Liver (tissue), 8 donors: ENCODE measurements at regions not wholly inside any gene's neighbourhood (a gene's known extent, or its start where the extent isn't known, plus 50 kb on each side); places are given as distances from the start of the nearest gene placed in this dataset.

ENCODE experiments used
- DNase-seq: peaks from one replicate; pipeline ENCODE4 v3.0.0-alpha.2; 2017; ENCODE audit warnings: low spot score
- H3K27ac ChIP-seq, 2 donors: one replicate each; pipeline ENCODE4 v1.7.0; 2013; ENCODE audit warnings: inconsistent platforms in 2 of 2, low read length in 2 of 2, control low read depth in 1 of 2, low read depth in 1 of 2, mild to moderate bottlenecking in 1 of 2
- H3K27me3 ChIP-seq, 4 donors: one replicate each; pipeline versions ENCODE4 v1.6.1 to v1.7.0; 2013; ENCODE audit warnings: low read length in 3 of 4, inconsistent platforms in 1 of 4, mild to moderate bottlenecking in 1 of 4, moderate library complexity in 1 of 4; ENCODE audit not compliant: control insufficient read depth in 4 of 4, insufficient read depth in 4 of 4
- H3K36me3 ChIP-seq, 4 donors: one replicate each; pipeline versions ENCODE4 v1.6.1 to v1.7.0; 2013; ENCODE audit warnings: low read length in 3 of 4, mild to moderate bottlenecking in 3 of 4, low read depth in 1 of 4, moderate library complexity in 1 of 4; ENCODE audit not compliant: control insufficient read depth in 4 of 4, insufficient read depth in 3 of 4
- H3K4me1 ChIP-seq, 4 donors: one replicate each; pipeline versions ENCODE4 v1.6.1 to v1.7.0; 2013; ENCODE audit warnings: low read length in 3 of 4, mild to moderate bottlenecking in 3 of 4, moderate library complexity in 1 of 4; ENCODE audit not compliant: control insufficient read depth in 4 of 4, insufficient read depth in 4 of 4
- H3K4me3 ChIP-seq, 3 donors: one replicate each; pipeline versions ENCODE4 v1.6.1 to v1.7.0; 2013; ENCODE audit warnings: low read length in 3 of 3, control low read depth in 1 of 3, low read depth in 1 of 3, mild to moderate bottlenecking in 1 of 3
- H3K9ac ChIP-seq, 2 donors: one replicate each; pipeline ENCODE4 v1.7.0; 2013; ENCODE audit warnings: low read length in 2 of 2, mild to moderate bottlenecking in 2 of 2, moderate library complexity in 2 of 2, control low read depth in 1 of 2, low read depth in 1 of 2
- H3K9me3 ChIP-seq, 4 donors: one replicate each; pipeline versions ENCODE4 v1.6.1 to v1.7.0; 2013; ENCODE audit warnings: low read length in 3 of 4; ENCODE audit not compliant: control insufficient read depth in 4 of 4
- CTCF ChIP-seq: fragments of 150-350 bp; IDR thresholded peaks from 2 replicates; pipeline ENCODE4 v1.5.1; 2017; ENCODE audit warnings: improper control_type of control experiment, low read depth, low read length; ENCODE audit not compliant: missing input control
- EGR1 ChIP-seq, 2 donors: IDR thresholded peaks; 2 replicates each; pipeline ENCODE4 v1.6.1; 2016 to 2018; ENCODE audit warnings: antibody characterized with exemption in 2 of 2, low read depth in 2 of 2
- FOXA1 ChIP-seq: IDR thresholded peaks from 2 replicates; pipeline ENCODE4 v1.6.1; 2016; ENCODE audit warnings: antibody characterized with exemption
- FOXA2 ChIP-seq: IDR thresholded peaks from 2 replicates; pipeline ENCODE4 v1.6.1; 2016; ENCODE audit warnings: antibody characterized with exemption
- GABPA ChIP-seq, 2 donors: IDR thresholded peaks in 1 of 2; conservative IDR thresholded peaks in 1 of 2; 2 replicates each; pipeline ENCODE4 v1.6.1; 2016; ENCODE audit warnings: antibody characterized with exemption in 2 of 2, mild to moderate bottlenecking in 1 of 2, moderate library complexity in 1 of 2
- HNF4A ChIP-seq, 2 donors: conservative IDR thresholded peaks; 2 replicates each; pipeline ENCODE4 v1.6.1; 2016; ENCODE audit warnings: antibody characterized with exemption in 2 of 2, mild to moderate bottlenecking in 2 of 2
- HNF4G ChIP-seq: IDR thresholded peaks from 2 replicates; pipeline ENCODE4 v1.6.1; 2016; ENCODE audit warnings: antibody characterized with exemption
- JUND ChIP-seq, 2 donors: IDR thresholded peaks; 2 replicates each; pipeline ENCODE4 v1.6.1; 2016; ENCODE audit warnings: antibody characterized with exemption in 2 of 2
- MAX ChIP-seq: IDR thresholded peaks from 2 replicates; pipeline ENCODE4 v1.6.1; 2016; ENCODE audit warnings: antibody characterized with exemption
- NR2F2 ChIP-seq: IDR thresholded peaks from 2 replicates; pipeline ENCODE4 v1.6.1; 2016; ENCODE audit warnings: antibody characterized with exemption
- RAD21 ChIP-seq, 2 donors: IDR thresholded peaks; 2 replicates each; pipeline ENCODE4 v1.6.1; 2016; ENCODE audit warnings: antibody characterized with exemption in 2 of 2, mild to moderate bottlenecking in 2 of 2
- REST ChIP-seq: IDR thresholded peaks from 2 replicates; pipeline ENCODE4 v1.6.1; 2016; ENCODE audit warnings: antibody characterized with exemption, mild to moderate bottlenecking
- RXRA ChIP-seq, 2 donors: IDR thresholded peaks; 2 replicates each; pipeline ENCODE4 v1.6.1; 2017 to 2018; ENCODE audit warnings: antibody characterized with exemption in 2 of 2, mild to moderate bottlenecking in 1 of 2
- SP1 ChIP-seq: IDR thresholded peaks from 2 replicates; pipeline ENCODE4 v1.6.1; 2018; ENCODE audit warnings: antibody characterized with exemption, mild to moderate bottlenecking
- YY1 ChIP-seq: IDR thresholded peaks from 2 replicates; pipeline ENCODE4 v1.6.1; 2016; ENCODE audit warnings: antibody characterized with exemption, mild to moderate bottlenecking
- ZBTB33 ChIP-seq: IDR thresholded peaks from 2 replicates; pipeline ENCODE4 v1.6.1; 2016; ENCODE audit warnings: antibody characterized with exemption
- WGBS: extraction: QIAGEN DNeasy Blood & Tissue Kit; methylation state at CpG from one replicate; pipeline ENCODE4 v1.1.7; 2013; 5-methylcytosine and 5-hydroxymethylcytosine counted together
- TF ChIP-seq, protein P1 (sequence below): IDR thresholded peaks from 2 replicates; pipeline ENCODE4 v1.6.1; 2016; ENCODE audit warnings: antibody characterized with exemption
- donor health status: healthy.
- donor health status: healthy.
- donor health status: healthy.
- donor health status: healthy.
- donor health status: healthy.

GRCh38 chr16:18048853-18049546 is 287.5 kb downstream of the NPIPA8 start:
- no peak overlapping the region for H3K9ac ChIP-seq
- H3K27ac ChIP-seq, result no peak overlapping the region
- no peak for TF ChIP-seq RAD21 (IDR thresholded peaks at IDR 0.05)
- TF ChIP-seq RXRA (IDR thresholded peaks at IDR 0.05), result no peak
- no peak for TF ChIP-seq ZBTB33
- no peak for TF ChIP-seq FOXA2
- no peak for TF ChIP-seq EGR1 (IDR thresholded peaks at IDR 0.05; ENCODE audit: low read depth in 2 of 2)
- TF ChIP-seq SP1, result no peak
- TF ChIP-seq YY1, result no peak
- TF ChIP-seq CTCF, result no peak
- TF ChIP-seq MAX, result no peak
- TF ChIP-seq, protein P1, sequence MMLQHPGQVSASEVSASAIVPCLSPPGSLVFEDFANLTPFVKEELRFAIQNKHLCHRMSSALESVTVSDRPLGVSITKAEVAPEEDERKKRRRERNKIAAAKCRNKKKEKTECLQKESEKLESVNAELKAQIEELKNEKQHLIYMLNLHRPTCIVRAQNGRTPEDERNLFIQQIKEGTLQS, result no peak
- TF ChIP-seq HNF4A (conservative IDR thresholded peaks at IDR 0.05), result no peak
- TF ChIP-seq JUND (IDR thresholded peaks at IDR 0.05), result no peak
- TF ChIP-seq GABPA (IDR thresholded peaks at IDR 0.05 in 1 of 2, conservative IDR thresholded peaks at IDR 0.05 in 1 of 2), result no peak
- 83% methylated on average over 4 of the region's 4 CpGs for WGBS
- H3K27me3 ChIP-seq, result no peaks in the 10 kb centered on the region
- no peak overlapping the region for H3K4me3 ChIP-seq
- no peaks in the 10 kb centered on the region for H3K4me1 ChIP-seq
- no peak for DNase-seq
- no peaks in the 10 kb centered on the region for H3K36me3 ChIP-seq
- no peaks in the 10 kb centered on the region for H3K9me3 ChIP-seq

- Histone ChIP-seq H3K4me3 (no peak overlapping the region), H3K9me3 (no peaks in the 10 kb centered on the region), H3K9ac (no peak overlapping the region), H3K4me1 (no peaks in the 10 kb centered on the region), H3K36me3 (no peaks in the 10 kb centered on the region), H3K27me3 (no peaks in the 10 kb centered on the region), H3K27ac (no peak overlapping the region)
- DNase-seq, result no peak
- WGBS, result 88% methylated on average over 6 of the region's 6 CpGs
- TF ChIP-seq NR2F2 (no peak), YY1 (no peak), HNF4G (no peak), FOXA1 (no peak), MAX (no peak), GABPA (IDR thresholded peaks at IDR 0.05 in 1 of 2, conservative IDR thresholded peaks at IDR 0.05 in 1 of 2) (no peak), SP1 (no peak), REST (no peak), EGR1 (IDR thresholded peaks at IDR 0.05; ENCODE audit: low read depth in 2 of 2) (no peak), JUND (IDR thresholded peaks at IDR 0.05) (no peak), FOXA2 (no peak), RAD21 (IDR thresholded peaks at IDR 0.05) (no peak), RXRA (IDR thresholded peaks at IDR 0.05) (no peak), ZBTB33 (no peak), CTCF (no peak)
- TF ChIP-seq, protein P1, result no peak
Observed at GRCh38 chr16:18047761-18048160, 288.8 kb downstream of the NPIPA8 start.
